ENCODE measurements at regions not wholly inside any gene's neighbourhood (a gene's known extent, or its start where the extent isn't known, plus 50 kb on each side); places are given as distances from the start of the nearest gene placed in this dataset.

- TF ChIP-seq POLR2A (IDR thresholded peaks at IDR 0.05) (no peak), POLR2AphosphoS5 (IDR thresholded peaks at IDR 0.05; ENCODE audit: insufficient read depth in 1 of 2, low read depth in 1 of 2) (no peak)
- TF ChIP-seq, protein P1, sequence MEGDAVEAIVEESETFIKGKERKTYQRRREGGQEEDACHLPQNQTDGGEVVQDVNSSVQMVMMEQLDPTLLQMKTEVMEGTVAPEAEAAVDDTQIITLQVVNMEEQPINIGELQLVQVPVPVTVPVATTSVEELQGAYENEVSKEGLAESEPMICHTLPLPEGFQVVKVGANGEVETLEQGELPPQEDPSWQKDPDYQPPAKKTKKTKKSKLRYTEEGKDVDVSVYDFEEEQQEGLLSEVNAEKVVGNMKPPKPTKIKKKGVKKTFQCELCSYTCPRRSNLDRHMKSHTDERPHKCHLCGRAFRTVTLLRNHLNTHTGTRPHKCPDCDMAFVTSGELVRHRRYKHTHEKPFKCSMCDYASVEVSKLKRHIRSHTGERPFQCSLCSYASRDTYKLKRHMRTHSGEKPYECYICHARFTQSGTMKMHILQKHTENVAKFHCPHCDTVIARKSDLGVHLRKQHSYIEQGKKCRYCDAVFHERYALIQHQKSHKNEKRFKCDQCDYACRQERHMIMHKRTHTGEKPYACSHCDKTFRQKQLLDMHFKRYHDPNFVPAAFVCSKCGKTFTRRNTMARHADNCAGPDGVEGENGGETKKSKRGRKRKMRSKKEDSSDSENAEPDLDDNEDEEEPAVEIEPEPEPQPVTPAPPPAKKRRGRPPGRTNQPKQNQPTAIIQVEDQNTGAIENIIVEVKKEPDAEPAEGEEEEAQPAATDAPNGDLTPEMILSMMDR (IDR thresholded peaks at IDR 0.05), result no peak
Observed at GRCh38 chr14:106347291-106347778, 821.0 kb downstream of the TMEM121 start.
